ENCODE measurements at regions not wholly inside any gene's neighbourhood (a gene's known extent, or its start where the extent isn't known, plus 50 kb on each side); places are given as distances from the start of the nearest gene placed in this dataset.

DNA sequence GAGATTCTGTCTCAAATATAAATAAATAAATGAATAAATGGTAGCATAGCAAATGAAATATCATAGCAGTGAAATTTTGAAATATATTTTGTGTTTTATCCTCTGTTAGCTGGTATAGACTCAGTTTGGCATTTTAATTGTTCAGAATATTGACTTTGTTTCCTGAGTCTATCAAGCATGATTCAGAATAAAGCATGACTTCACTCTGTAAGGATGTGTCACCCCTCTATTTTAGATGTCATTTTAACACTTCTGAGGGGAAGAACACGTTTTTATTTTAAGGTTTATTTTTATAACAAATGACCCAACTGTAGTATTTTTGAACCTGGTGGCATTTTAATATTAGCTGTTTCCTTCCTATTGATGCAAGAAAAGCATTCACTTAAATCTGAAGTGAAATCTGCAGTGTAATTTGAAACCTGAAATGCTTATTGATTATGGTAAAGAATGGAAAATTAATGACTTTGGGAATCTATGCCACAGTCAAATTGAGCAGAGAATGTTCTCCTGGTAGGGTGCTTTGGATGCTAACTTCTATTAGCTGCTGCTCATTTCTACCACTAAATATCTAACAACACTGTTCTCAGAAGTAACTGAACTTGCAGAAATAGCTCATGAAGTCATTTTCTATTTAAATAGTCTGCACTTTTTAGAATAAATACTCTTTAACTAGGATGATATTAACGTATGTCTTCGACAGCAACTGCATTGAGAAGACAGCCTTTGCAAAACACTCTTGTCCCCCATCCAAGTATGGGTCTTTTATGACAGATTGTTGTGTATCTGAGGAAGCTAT lies 114.2 kb downstream of the SOX4 start:
- TF ChIP-seq, protein P1, sequence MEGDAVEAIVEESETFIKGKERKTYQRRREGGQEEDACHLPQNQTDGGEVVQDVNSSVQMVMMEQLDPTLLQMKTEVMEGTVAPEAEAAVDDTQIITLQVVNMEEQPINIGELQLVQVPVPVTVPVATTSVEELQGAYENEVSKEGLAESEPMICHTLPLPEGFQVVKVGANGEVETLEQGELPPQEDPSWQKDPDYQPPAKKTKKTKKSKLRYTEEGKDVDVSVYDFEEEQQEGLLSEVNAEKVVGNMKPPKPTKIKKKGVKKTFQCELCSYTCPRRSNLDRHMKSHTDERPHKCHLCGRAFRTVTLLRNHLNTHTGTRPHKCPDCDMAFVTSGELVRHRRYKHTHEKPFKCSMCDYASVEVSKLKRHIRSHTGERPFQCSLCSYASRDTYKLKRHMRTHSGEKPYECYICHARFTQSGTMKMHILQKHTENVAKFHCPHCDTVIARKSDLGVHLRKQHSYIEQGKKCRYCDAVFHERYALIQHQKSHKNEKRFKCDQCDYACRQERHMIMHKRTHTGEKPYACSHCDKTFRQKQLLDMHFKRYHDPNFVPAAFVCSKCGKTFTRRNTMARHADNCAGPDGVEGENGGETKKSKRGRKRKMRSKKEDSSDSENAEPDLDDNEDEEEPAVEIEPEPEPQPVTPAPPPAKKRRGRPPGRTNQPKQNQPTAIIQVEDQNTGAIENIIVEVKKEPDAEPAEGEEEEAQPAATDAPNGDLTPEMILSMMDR (IDR thresholded peaks at IDR 0.05; ENCODE audit: insufficient read depth, low read length), result no peak
- DNase-seq (ENCODE audit: low read depth), result no peak
- no peak overlapping the region for H3K4me3 ChIP-seq (ENCODE audit: low read depth, low read length)

GRCh38 chr6:21708320-21708580 lies 114.7 kb downstream of the SOX4 start:
- TF ChIP-seq, protein P1 (IDR thresholded peaks at IDR 0.05; ENCODE audit: insufficient read depth, low read length), result no peak
- DNase-seq (ENCODE audit: low read depth), result no peak
- H3K4me3 ChIP-seq (ENCODE audit: low read depth, low read length), result no peak overlapping the region

DNA sequence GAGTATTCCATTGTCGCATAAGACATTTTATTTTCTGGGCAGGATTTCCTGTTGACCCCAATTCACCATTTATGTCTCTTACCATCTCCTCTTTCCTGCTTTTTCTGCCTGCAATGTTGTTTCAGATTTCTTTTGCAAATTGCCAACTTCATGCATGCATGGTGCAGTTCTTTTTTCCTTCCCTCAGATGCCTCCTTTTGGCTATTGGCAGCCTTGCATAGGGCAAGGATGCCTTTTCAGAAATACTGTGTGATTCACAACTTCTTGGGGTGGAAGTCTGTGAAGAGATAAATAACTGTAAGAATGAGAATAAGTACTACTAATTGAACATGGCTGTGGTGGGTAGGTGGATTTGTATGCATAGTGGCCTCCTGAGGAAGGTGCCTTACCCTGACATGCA lies 116.7 kb downstream of the SOX4 start:
- H3K4me3 ChIP-seq (ENCODE audit: low read depth, low read length), result no peak overlapping the region
- TF ChIP-seq, protein P1 (IDR thresholded peaks at IDR 0.05; ENCODE audit: insufficient read depth, low read length), result no peak
- no peak for DNase-seq (ENCODE audit: low read depth)

DNA sequence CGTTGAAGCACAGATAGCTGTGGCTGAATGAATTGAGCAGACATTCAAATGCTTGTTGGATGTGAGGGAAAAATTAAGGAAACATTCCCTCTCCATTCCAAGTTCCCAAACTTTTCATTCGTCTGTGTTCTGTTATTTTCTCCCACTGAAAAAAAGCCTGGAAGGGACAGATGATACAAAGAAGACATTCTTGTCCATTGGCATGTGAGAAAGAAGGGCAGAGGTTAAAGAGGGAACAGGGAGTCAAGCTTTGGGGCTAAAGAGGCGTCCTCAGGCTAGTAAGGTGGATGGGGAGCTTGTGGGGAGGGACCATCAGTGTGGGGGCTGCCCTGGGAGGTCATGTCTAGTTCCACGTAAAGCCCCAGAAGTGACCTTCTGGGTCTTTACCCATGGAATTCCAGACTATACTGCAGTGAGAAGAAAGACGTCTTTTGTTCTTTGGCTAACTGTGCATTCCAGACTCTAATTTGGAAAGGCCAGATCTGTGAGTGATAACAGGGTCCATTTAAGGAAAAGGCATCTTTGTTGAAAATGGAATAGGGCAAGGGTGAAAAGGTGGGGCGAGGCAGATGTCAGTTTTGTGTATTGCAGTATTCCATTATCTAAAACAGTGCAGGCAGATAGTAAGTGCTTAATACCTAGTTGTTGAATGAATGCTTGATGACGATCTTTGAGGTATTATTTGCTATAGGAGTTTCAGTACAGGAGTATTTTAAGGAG lies 117.5 kb downstream of the SOX4 start:
- no peak overlapping the region for H3K4me3 ChIP-seq (ENCODE audit: low read depth, low read length)
- TF ChIP-seq, protein P1 (IDR thresholded peaks at IDR 0.05; ENCODE audit: insufficient read depth, low read length), result no peak
- no peak for DNase-seq (ENCODE audit: low read depth)

- no peak overlapping the region for H3K4me3 ChIP-seq (ENCODE audit: low read depth, low read length)
- no peak for DNase-seq (ENCODE audit: low read depth)
- TF ChIP-seq, protein P1 (IDR thresholded peaks at IDR 0.05; ENCODE audit: insufficient read depth, low read length), result no peak
These were observed 118.7 kb downstream of the SOX4 start for GRCh38 chr6:21712213-21712612.

DNA sequence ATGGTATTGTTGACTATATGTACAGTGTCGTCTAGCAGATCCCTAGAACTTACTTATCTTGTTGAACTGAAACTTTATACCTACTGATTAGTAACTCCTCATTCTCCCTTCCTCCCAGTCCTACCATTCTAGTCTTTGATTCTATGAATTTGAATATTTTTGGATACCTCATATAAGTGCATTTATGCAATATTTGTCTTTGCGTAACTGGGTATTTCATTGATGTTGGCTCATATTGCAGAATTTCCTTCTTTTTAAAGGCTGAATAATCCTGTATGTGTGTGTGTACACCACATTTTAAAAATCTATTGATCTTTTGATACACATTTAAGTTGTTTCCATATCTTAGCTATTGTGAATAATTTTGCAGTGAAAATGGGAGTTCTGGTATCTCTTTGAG lies 119.9 kb downstream of the SOX4 start:
- TF ChIP-seq, protein P1 (IDR thresholded peaks at IDR 0.05; ENCODE audit: insufficient read depth, low read length), result no peak
- DNase-seq (ENCODE audit: low read depth), result no peak

More for the DNA sequence above, 119.9 kb downstream of the SOX4 start:
- H3K4me3 ChIP-seq (ENCODE audit: low read depth, low read length), result no peak overlapping the region
